HG03159 (cell line): ENCODE measurements at regions not wholly inside any gene's neighbourhood (a gene's known extent, or its start where the extent isn't known, plus 50 kb on each side); places are given as distances from the start of the nearest gene placed in this dataset.

Experiments
- ATAC-seq: cut with Tn5 transposase; IDR thresholded peaks from one replicate; pipeline ENCODE4 v1.9.1; 2021; ENCODE audit warnings: mild to moderate bottlenecking, moderate library complexity; ENCODE audit not compliant: unreplicated experiment

GRCh38 chr1:214202992-214203391 lies 78.0 kb upstream of the SMYD2 start:
- no peak for ATAC-seq

- no peak for ATAC-seq
Observed at GRCh38 chr1:214205053-214205452, 75.9 kb upstream of the SMYD2 start.

GRCh38 chr1:214208460-214208859 lies 72.5 kb upstream of the SMYD2 start:
- ATAC-seq, result no peak

GRCh38 chr1:214209260-214209808 lies 71.6 kb upstream of the SMYD2 start:
- ATAC-seq, result no peak

- ATAC-seq, result no peak
Observed at GRCh38 chr1:214213136-214213535, 67.8 kb upstream of the SMYD2 start.

- no peak for ATAC-seq
Observed at GRCh38 chr1:214214851-214215250, 66.1 kb upstream of the SMYD2 start.

- no peak for ATAC-seq
Observed at GRCh38 chr1:214215583-214215982, 65.4 kb upstream of the SMYD2 start.

GRCh38 chr1:214216021-214216420 lies 64.9 kb upstream of the SMYD2 start:
- no peak for ATAC-seq

- no peak for ATAC-seq
Observed at GRCh38 chr1:214216779-214217178, 64.2 kb upstream of the SMYD2 start.

GRCh38 chr1:214219902-214220301 lies 61.1 kb upstream of the SMYD2 start:
- ATAC-seq, result no peak

- no peak for ATAC-seq
Observed at GRCh38 chr1:214220891-214221290, 60.1 kb upstream of the SMYD2 start.

GRCh38 chr1:214224611-214225354 lies 56.2 kb upstream of the SMYD2 start:
- ATAC-seq, result no peak

GRCh38 chr1:214228976-214229375 lies 52.0 kb upstream of the SMYD2 start:
- no peak for ATAC-seq

GRCh38 chr1:214229736-214230135 lies 51.2 kb upstream of the SMYD2 start:
- no peak for ATAC-seq
